GM18499 (cell line): ENCODE measurements at regions not wholly inside any gene's neighbourhood (a gene's known extent, or its start where the extent isn't known, plus 50 kb on each side); places are given as distances from the start of the nearest gene placed in this dataset.
"Not testable (repeated sequence)": the region's sequence is repeated elsewhere in the genome, so short reads cannot be mapped to it uniquely, and the experiment has no call there.

Experiments
- ATAC-seq: cut with Tn5 transposase; IDR thresholded peaks from one replicate; pipeline ENCODE4 v1.9.1; 2021; ENCODE audit warnings: moderate number of reproducible peaks; ENCODE audit not compliant: insufficient read depth, unreplicated experiment

GRCh38 chr6:21740376-21741124 is 147.0 kb downstream of the SOX4 start:
- ATAC-seq = no peak

DNA sequence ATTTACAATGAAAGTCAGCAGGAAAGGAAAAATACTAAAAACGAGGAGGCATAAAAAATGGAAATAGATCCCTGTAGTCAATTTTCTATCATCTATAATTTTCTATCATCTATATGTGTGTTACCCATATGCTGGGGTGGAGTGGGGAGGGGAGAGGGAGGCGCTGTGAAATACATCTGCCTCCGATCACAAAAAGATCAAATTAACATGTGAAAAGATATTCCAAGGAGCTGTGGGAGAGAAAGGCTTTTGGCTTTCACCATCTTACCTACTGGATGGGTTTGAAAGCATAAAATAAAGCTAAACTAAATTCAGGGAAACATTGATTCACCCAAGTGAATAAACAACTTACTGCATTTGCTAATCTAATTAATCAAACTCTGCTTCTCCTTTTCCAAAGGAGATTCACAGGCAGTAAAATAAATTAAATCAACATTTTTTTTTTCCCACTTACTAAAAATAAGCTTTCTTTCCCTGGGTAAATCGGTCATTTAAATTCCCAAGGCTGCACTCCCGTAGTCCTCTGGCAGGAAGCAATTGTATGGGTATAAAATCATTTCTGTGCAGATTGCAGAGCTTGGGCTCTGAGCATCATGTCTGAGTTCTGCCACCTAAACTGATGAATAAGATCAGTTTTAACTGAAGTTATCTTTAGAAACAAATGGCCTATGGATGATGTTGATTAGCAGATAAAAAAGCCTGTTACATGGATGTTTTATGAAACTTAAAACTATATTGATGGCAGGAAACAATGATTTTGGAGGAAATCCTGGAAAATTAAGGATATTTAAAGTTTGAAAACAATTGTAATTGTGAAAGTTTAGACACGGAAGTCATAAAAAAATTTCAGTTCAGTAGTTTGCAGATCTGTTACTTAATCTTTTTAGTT is 147.9 kb downstream of the SOX4 start:
- ATAC-seq = no peak

DNA sequence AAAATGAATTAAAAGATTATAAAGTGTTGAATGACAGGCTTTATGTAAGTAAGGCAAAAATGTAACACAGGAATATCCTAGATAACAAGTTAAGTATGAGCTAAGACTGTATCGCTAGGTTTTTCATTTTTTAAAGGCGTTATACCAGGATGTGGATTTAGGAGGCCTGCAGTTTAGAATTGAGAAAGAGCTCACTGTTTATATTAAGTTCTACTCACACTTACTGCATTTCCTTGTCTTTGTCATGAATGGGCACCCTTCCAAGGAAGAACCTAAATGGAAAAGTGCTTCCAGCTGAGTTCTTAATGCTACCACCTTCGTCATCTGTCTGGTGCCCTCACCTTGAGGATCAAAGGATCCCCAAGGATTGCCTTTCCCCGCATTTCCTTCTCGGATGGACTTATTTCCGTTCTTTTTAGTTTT is 148.7 kb downstream of the SOX4 start:
- no peak for ATAC-seq

DNA sequence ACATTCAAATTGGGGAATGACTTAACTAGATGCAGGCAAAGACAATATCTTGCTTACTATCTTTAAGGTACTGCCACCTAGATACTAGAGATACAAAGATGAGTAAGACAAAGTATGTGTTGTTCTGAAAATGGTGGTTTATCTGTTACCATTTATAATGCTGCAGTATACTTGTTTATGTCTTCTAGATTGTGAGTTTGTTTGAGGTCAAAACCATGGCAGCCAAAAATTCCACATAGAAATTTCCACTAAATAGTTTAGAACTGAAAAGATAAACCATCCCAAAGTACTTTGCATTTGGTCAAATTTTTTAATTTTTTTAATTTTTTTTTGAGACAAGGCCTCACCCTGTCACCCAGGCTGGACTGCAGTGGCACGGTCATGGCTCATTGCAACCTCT is 150.8 kb downstream of the SOX4 start:
- no peak for ATAC-seq

GRCh38 chr6:21745543-21746337 is 152.2 kb downstream of the SOX4 start:
- no peak for ATAC-seq

DNA sequence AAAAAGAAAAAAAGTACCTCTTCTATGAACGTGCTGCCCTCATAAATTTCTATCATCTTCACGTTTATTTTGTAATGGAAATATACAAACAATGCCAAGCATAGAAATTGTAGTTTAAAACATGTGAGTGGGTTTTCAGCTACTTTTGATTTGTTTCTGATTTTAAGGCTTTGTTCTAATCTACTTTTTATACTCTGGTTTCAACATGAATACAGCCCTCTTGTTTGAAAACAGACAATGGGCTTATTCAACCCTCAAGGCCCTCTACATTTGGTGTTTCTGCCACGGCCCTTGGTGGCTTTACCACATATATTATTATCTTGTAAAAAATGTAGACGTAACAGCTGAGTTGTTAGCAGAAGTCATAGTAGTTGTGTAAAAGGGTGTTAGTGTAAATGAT is 153.9 kb downstream of the SOX4 start:
- ATAC-seq = no peak

DNA sequence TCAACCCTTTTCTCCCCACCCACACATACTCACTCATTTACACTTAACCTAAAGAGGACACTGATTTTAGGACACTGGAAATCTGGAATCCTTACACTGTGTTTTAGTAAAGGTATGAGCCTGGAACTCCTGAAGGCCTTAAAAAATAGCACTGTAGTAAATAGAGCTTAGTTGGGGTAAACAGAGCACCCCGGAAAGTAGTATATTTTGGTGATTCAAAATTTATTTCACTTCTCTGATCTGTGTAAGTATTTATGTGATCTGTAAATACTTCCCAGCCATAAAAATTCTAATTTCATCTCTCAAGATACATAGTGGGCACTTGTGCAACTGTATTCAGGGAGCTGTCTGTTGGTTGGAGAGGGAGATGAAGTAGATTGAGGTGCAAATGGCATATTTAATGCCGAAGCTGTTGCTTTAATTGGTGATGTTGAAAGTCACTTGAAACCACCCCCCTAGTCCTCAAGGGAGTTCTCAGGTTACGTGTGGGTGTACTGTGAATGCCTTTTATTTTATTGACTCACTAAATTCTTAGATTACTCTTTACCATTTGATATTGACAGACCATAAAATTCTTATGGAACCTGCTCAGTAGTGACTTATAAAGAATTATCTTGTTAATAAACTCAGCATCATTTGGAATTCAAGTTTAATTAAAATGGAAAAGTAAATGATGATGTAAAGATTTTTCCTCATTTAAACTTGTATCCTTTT is 154.9 kb downstream of the SOX4 start:
- ATAC-seq = no peak

DNA sequence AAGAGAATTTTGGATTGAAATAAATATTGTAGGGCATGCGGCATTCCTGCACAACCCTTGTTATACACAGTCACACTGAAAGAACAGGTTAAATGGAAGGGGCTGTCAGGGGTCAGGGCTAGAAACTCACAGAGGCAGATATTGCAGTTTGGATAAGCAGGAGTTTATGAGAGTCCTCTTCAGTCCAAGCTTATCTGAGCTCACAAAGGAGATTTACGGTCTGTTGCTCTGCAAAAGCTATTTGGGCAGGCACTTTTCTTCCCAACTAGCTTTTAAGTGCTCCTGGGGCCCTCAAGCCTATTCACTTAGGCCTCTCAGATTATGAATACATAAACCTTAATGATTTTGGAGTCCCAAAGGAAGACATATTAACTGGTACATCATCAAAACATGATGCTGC is 156.2 kb downstream of the SOX4 start:
- ATAC-seq = no peak

- no peak for ATAC-seq
Observed at GRCh38 chr6:21750575-21750974, 157.0 kb downstream of the SOX4 start.

- no peak for ATAC-seq
Observed at GRCh38 chr6:21751608-21752007, 158.1 kb downstream of the SOX4 start.

DNA sequence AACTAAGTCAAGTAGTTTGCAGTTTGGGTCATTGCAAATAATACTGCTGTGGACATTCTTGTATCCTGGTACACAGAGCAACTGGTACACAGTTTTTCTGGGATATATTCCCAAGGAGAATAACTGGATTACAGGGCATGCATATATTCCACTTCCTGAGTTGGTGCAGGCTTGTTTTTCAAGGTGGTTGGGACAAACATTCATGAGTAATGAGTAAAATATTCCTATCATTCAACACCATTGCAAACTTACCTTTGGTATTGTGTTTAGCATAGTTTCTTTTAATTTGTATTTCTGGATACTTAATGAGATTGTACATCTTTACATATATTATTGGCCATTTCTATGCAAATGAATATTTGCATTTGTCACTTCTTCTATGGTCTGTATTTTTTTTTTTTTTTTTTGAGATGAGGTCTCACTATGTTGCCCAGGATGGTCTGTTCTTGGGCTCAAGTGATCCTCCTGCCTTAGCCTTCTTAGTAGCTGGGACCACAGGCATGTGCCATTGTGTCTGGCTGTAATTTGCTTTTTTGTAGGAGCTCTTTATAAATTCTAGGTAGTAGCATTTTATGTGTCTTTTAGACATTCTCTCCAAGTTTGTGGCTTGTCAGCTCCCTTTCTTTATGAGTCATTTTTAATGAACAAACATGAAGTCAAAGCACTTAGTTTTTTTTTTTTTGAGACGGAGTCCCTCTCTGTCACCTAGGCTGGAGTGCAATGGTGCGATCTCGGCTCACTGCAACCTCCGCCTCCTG is 158.7 kb downstream of the SOX4 start:
- ATAC-seq = no peak

- ATAC-seq = no peak
Observed at GRCh38 chr6:21753241-21754108, 159.9 kb downstream of the SOX4 start.

GRCh38 chr6:21754891-21755290 is 161.3 kb downstream of the SOX4 start:
- no peak for ATAC-seq

DNA sequence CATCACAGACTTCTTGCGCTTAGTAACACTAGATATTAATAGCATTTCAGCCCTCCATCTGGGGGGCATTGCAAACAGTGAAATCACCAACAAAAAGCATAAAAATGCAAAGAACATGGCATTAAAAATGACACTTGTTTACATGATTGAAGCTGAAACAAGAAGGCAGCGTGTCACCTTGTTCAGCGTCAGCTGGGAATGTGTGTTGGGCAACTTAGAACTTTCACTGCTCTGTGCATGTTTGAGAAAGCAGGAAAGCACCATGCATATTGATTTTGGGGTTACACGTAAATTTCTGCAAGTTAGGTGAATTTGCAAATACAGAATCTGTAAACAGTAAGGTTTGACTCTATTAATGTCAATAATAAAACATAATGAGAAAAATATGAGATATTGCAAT is 162.9 kb downstream of the SOX4 start:
- no peak for ATAC-seq

- ATAC-seq = not testable (repeated sequence)
Observed at GRCh38 chr6:21757392-21757791, 163.8 kb downstream of the SOX4 start.

DNA sequence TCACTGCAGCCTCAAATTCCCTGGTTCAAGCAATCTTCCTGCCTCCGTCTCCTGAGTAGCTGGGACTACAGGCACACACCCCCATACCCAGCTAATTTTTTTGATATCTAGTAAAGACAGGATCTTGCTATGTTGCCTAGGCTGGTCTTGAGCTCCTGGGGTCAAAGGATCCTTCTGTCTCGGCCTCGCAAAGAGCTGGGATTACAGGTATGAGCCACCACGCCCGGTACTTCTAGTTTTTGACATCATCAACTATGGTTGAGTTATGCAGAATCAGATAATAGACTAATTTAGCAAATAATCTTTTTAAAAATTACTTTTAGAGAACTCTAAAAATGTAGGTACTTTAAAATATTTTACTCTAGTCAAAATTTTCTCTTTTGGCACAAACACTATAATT is 166.2 kb downstream of the SOX4 start:
- no peak for ATAC-seq

DNA sequence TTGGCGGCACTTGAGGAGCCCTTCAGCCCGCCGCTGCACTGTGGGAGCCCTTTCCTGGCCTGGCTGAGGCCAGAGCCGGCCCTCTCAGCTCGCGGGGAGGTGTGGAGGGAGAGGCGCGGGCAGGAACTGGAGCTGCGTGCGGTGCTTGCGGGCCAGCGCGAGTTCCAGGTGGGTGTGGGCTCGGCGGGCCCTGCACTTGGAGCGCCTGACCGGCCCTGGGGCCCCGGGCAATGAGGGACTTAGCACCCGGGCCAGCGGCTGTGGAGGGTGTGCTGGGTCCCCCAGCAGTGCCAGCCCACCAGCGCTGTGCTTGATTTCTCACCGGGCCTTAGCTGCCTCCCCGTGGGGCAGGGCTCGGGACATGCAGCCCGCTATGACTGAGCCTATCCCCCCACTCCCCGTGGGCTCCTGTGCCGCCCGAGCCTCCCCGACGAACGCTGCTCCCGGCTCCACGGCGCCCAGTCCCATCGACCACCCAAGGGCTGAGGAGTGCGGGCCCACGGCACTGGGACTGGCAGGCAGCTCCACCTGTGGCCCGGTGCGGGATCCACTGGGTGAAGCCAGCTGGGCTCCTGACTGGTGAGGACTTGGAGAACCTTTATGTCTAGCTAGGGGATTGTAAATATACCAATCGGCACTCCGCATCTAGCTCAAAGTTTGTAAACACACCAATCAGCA is 167.6 kb downstream of the SOX4 start:
- ATAC-seq = not testable (repeated sequence)

- no peak for ATAC-seq
Observed at GRCh38 chr6:21764989-21765388, 171.4 kb downstream of the SOX4 start.
